ENCODE measurements at regions not wholly inside any gene's neighbourhood (a gene's known extent, or its start where the extent isn't known, plus 50 kb on each side); places are given as distances from the start of the nearest gene placed in this dataset.

DNA sequence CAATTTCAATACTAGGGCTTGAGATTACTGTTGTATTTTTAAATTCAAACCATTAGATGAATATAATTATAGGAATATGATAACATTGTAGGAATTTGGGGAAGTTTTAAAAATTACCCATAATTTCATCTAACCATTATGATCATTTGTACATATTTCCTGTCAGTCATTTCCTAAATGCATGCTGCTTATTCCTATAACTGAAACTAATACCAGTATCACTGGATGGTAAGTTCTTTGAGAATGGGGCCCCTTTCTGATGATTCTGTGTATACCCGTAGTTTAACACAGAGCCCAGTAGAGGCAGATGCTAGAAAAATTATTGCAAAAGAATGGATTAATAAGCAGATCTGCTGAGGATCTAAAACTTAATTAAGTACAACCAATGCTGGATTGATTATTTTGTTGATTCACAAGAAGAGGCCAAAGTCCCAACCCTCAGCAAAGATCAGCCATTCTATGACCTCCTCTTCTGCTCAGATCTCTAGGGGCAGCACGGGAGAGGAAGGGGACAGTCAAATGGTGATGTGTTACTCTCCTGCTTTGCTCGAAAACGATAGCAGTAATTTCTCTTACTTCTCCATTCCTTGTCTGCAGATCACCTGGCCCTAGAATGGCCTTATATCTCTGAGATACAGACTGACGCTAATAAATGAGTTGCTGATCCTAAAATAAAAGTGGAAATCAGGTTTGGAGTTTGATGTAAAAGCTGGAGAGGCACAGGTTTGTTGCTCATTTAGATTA is 69.5 kb upstream of the PELI1 start:
- TF ChIP-seq, protein P1, sequence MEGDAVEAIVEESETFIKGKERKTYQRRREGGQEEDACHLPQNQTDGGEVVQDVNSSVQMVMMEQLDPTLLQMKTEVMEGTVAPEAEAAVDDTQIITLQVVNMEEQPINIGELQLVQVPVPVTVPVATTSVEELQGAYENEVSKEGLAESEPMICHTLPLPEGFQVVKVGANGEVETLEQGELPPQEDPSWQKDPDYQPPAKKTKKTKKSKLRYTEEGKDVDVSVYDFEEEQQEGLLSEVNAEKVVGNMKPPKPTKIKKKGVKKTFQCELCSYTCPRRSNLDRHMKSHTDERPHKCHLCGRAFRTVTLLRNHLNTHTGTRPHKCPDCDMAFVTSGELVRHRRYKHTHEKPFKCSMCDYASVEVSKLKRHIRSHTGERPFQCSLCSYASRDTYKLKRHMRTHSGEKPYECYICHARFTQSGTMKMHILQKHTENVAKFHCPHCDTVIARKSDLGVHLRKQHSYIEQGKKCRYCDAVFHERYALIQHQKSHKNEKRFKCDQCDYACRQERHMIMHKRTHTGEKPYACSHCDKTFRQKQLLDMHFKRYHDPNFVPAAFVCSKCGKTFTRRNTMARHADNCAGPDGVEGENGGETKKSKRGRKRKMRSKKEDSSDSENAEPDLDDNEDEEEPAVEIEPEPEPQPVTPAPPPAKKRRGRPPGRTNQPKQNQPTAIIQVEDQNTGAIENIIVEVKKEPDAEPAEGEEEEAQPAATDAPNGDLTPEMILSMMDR (IDR thresholded peaks at IDR 0.05), result no peak
- no peaks in the 10 kb centered on the region for H3K36me3 ChIP-seq (ENCODE audit: insufficient read depth in 1 of 2, low read depth in 1 of 2)
- no peaks in the 10 kb centered on the region for H3K27me3 ChIP-seq (ENCODE audit: insufficient read depth in 3 of 3, low read length in 2 of 3)
- DNase-seq (no peak), ATAC-seq (no peak)
- H3K27ac ChIP-seq, result peak overlapping the region; percentile 36
- H3K9me3 ChIP-seq, result no peaks in the 10 kb centered on the region
- intact Hi-C loops (cut with DNase I), result no loop called here
- no peak overlapping the region for H3K4me3 ChIP-seq
- WGBS, 3 donors, result 68 to 71% (median 70%) methylated on average over 5 of the region's 5 CpGs
- H3K4me1 ChIP-seq, result peaks cover 19% of the 10 kb centered on the region

DNA sequence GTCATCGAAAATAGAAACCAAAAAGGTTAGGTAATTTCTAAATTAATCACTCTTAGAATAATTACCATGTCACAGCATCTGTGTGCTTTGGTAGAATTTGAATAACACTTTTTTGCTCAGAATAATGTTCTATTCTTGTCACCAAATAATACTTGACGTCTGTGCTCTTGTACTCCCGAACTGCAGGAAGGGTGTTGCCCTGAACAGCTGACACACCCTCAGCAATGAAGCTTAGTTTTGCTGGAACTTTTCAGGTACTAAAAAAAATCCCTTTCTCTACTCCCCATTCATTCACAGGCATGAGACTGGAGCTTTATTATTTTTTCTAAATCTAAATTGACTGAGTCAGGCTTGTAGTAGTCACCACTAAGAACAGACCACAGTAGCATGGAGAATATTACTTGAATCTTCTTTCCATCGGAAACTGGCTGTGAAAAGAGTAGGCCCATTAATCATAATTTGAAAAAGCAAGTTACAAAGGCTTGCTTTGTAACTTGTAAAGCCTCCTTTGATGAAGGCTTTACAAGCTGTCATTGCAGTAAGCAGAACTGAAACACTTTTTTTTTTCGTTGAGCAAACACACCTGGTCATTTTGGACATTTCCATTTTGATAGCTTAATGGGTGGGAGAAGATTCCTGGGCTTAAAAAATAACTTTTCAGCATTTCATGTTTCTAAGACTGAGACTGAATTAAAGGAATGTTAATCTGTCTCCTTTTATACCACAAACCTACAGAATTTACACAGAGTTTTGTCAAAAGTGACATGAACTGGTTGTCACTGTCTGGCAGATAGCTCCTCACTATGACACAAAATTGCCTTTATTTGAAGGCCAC is 70.3 kb upstream of the PELI1 start:
- no peak for DNase-seq
- Histone ChIP-seq H3K36me3 (ENCODE audit: insufficient read depth in 1 of 2, low read depth in 1 of 2) (no peaks in the 10 kb centered on the region), H3K27ac (no peak overlapping the region), H3K27me3 (ENCODE audit: insufficient read depth in 3 of 3, low read length in 2 of 3) (no peaks in the 10 kb centered on the region), H3K9me3 (no peaks in the 10 kb centered on the region), H3K4me3 (no peak overlapping the region), H3K4me1 (peaks cover 19% of the 10 kb centered on the region)
- intact Hi-C loops (cut with DNase I), result loop anchor here in 1 of 2 donors (5.0 kb wide), 1 partner anchor 67 kb away; no protein-coding TSS in a partner anchor
- ATAC-seq, result peak in 2 of 4 donors; percentile 58 to 61
- TF ChIP-seq, protein P1 (IDR thresholded peaks at IDR 0.05), result no peak
- 30 to 48% (median 42%) methylated on average over 5 of the region's 5 CpGs for WGBS, 3 donors

DNA sequence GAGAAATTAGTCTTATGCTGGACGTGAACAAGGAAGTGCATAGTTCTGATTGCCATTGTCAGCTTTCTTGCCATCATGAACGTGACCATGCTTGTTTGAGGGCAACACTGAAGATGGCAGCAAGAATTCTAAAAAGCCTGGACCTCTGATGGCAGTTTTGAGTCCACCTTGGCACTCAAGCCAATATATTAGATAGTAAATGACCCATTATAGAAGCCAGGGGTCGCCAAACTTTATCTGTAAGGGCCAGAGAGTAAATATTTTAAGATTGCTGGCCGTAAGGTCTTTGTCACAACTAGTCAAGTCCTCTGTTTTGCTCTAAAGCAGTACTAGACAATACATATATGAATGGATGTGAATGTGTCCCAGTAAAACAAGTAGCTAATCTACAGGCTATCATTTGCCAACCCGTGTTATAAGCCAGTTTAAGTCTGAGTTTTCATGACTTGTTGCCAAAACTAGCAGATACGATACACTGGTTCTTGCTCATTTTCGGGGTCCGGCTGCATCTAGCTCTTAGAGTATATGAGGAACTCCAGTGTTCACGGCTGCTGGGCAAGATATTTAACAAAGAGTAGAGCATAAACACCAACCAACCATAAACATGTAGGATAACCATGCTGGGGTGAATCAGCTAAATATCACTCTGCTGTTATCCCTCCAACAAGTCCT is 73.1 kb upstream of the PELI1 start:
- Histone ChIP-seq H3K36me3 (ENCODE audit: insufficient read depth in 1 of 2, low read depth in 1 of 2) (no peaks in the 10 kb centered on the region), H3K27ac (no peak overlapping the region), H3K4me1 (peaks cover 21% of the 10 kb centered on the region), H3K9me3 (no peaks in the 10 kb centered on the region), H3K27me3 (ENCODE audit: insufficient read depth in 3 of 3, low read length in 2 of 3) (no peaks in the 10 kb centered on the region), H3K4me3 (no peak overlapping the region)
- intact Hi-C loops (cut with DNase I), result loop anchor here in 1 of 2 donors (5.0 kb wide), 1 partner anchor 70 kb away; no protein-coding TSS in a partner anchor
- DNase-seq, result no peak
- ATAC-seq, result no peak
- TF ChIP-seq, protein P1 (IDR thresholded peaks at IDR 0.05), result no peak
- WGBS, 3 donors, result 91 to 95% (median 92%) methylated on average over 9 of the region's 9 CpGs

DNA sequence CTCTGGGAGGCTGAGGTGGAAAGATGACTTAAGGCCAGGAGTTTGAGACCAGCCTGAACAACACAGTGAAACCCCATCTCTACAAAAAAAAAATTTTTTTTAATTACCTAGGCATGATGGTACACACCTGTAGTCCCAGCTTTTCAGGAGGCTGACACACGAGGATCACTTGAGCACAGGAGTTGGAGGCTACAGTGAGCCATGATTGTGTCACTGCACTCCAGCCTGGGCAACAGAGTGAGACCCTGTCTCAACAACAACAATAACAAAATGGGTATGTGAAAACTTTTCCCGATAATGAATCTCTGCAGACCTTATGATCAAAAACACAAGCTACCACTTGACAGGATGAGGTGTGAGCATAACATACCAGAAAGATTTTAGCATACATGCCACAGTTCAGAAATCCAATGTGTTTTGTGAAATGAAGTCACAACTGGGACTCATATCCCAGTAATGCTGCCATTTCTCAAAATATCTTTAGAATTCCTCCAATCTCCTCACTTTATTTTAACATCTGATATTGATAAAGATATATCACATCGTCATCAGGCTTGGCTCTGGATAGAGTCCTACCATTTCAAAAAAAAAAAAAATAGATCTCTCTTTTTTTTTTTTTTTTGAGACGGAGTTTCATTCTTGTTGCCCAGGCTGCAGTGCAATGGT is 74.0 kb upstream of the PELI1 start:
- Histone ChIP-seq H3K4me3 (no peak overlapping the region), H3K27ac (no peak overlapping the region), H3K9me3 (no peaks in the 10 kb centered on the region), H3K27me3 (ENCODE audit: insufficient read depth in 3 of 3, low read length in 2 of 3) (no peaks in the 10 kb centered on the region), H3K36me3 (ENCODE audit: insufficient read depth in 1 of 2, low read depth in 1 of 2) (no peaks in the 10 kb centered on the region), H3K4me1 (peaks cover 22% of the 10 kb centered on the region)
- no peak for DNase-seq
- no peak for ATAC-seq
- intact Hi-C loops (cut with DNase I), result loop anchor here in 1 of 2 donors (5.0 kb wide), 1 partner anchor 71 kb away; no protein-coding TSS in a partner anchor
- TF ChIP-seq, protein P1 (IDR thresholded peaks at IDR 0.05), result no peak
- 70 to 87% (median 70%) methylated on average over 4 of the region's 4 CpGs for WGBS, 3 donors
